ENCODE measurements at regions not wholly inside any gene's neighbourhood (a gene's known extent, or its start where the extent isn't known, plus 50 kb on each side); places are given as distances from the start of the nearest gene placed in this dataset.

- no peak for ATAC-seq
- TF ChIP-seq ISL1 (CRISPR knock-in tag; IDR thresholded peaks at IDR 0.05), result no peak
- TF ChIP-seq CSRNP3 (CRISPR knock-in tag; IDR thresholded peaks at IDR 0.05), result no peak
- TF ChIP-seq ZC3H10 (CRISPR knock-in tag; IDR thresholded peaks at IDR 0.05), result no peak
- no peak for TF ChIP-seq ZFP3 (CRISPR knock-in tag; IDR thresholded peaks at IDR 0.05)
- no peak for TF ChIP-seq PATZ1 (CRISPR knock-in tag; IDR thresholded peaks at IDR 0.05; ENCODE audit: borderline replicate concordance)
- no peak for TF ChIP-seq PPARA (CRISPR knock-in tag; IDR thresholded peaks at IDR 0.05; ENCODE audit: borderline replicate concordance)
- no peak for TF ChIP-seq ZNF8 (CRISPR knock-in tag; IDR thresholded peaks at IDR 0.05)
- TF ChIP-seq ESRRG (CRISPR knock-in tag; IDR thresholded peaks at IDR 0.05), result no peak
- TF ChIP-seq OSR1 (CRISPR knock-in tag; IDR thresholded peaks at IDR 0.05), result no peak
- TF ChIP-seq GLIS3 (CRISPR knock-in tag; IDR thresholded peaks at IDR 0.05), result no peak
- no peak for TF ChIP-seq CREB5 (CRISPR knock-in tag; IDR thresholded peaks at IDR 0.05; ENCODE audit: low read depth)
- no peak for TF ChIP-seq ZNF565 (CRISPR knock-in tag; conservative IDR thresholded peaks at IDR 0.05; ENCODE audit: low read depth)
- TF ChIP-seq POU6F1 (CRISPR knock-in tag; IDR thresholded peaks at IDR 0.05; ENCODE audit: borderline replicate concordance, low read depth), result no peak
- no peak for TF ChIP-seq SNAI2 (CRISPR knock-in tag; IDR thresholded peaks at IDR 0.05)
- TF ChIP-seq CSDC2 (CRISPR knock-in tag; IDR thresholded peaks at IDR 0.05), result no peak
These were observed 138.4 kb downstream of the FAM161A start for GRCh38 chr2:61715506-61715905.

DNA sequence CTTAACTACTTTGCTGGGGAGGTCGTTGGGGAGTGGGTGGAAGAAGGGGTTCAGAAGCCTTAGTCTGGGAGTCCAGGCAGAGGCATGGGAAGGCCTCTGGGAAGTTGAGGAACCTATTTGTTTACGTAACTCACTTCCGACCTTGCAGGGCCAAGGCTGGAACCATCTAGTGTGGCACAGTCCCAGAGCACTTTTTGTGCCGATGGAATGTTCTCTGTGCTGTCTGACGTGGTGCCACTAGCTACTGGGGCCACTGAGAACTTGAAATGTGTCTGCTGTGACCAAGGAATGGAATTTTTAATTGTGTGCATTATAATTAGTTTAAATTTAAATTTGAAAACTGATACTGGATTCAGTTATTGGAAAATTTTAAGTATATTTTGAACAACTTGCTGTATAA lies 139.7 kb downstream of the FAM161A start:
- no peak for TF ChIP-seq RARB (CRISPR knock-in tag; IDR thresholded peaks at IDR 0.05)
- no peak for TF ChIP-seq ZFP3 (CRISPR knock-in tag; IDR thresholded peaks at IDR 0.05)
- no peak for TF ChIP-seq ISL1 (CRISPR knock-in tag; IDR thresholded peaks at IDR 0.05)
- TF ChIP-seq CREB5 (CRISPR knock-in tag; IDR thresholded peaks at IDR 0.05; ENCODE audit: low read depth), result no peak
- TF ChIP-seq TSHZ2 (CRISPR knock-in tag; IDR thresholded peaks at IDR 0.05), result no peak
- TF ChIP-seq ARNTL (CRISPR knock-in tag; IDR thresholded peaks at IDR 0.05; ENCODE audit: borderline replicate concordance, low read depth), result no peak
- TF ChIP-seq TCF4 (CRISPR knock-in tag; IDR thresholded peaks at IDR 0.05; ENCODE audit: borderline replicate concordance), result no peak
- no peak for TF ChIP-seq CSRNP3 (CRISPR knock-in tag; IDR thresholded peaks at IDR 0.05)
- TF ChIP-seq SNAI2 (CRISPR knock-in tag; IDR thresholded peaks at IDR 0.05), result no peak
- TF ChIP-seq PPARA (CRISPR knock-in tag; IDR thresholded peaks at IDR 0.05; ENCODE audit: borderline replicate concordance), result no peak
- TF ChIP-seq ZFP30 (CRISPR knock-in tag; IDR thresholded peaks at IDR 0.05), result no peak
- TF ChIP-seq ZC3H10 (CRISPR knock-in tag; IDR thresholded peaks at IDR 0.05), result no peak
- TF ChIP-seq ESRRG (CRISPR knock-in tag; IDR thresholded peaks at IDR 0.05), result no peak
- no peak for TF ChIP-seq OSR1 (CRISPR knock-in tag; IDR thresholded peaks at IDR 0.05)
- TF ChIP-seq TOX (CRISPR knock-in tag; IDR thresholded peaks at IDR 0.05; ENCODE audit: borderline replicate concordance), result no peak
- no peak for TF ChIP-seq ZNF70 (CRISPR knock-in tag; IDR thresholded peaks at IDR 0.05)
- no peak for TF ChIP-seq POU6F1 (CRISPR knock-in tag; IDR thresholded peaks at IDR 0.05; ENCODE audit: borderline replicate concordance, low read depth)
- no peak for TF ChIP-seq ZNF8 (CRISPR knock-in tag; IDR thresholded peaks at IDR 0.05)
- no peak for TF ChIP-seq GLIS3 (CRISPR knock-in tag; IDR thresholded peaks at IDR 0.05)
- ATAC-seq, result no peak

Measured in SK-N-SH treated with all-trans-retinoic acid at 6 μM for 48 hours (cell line).